H9 (cell line): ENCODE measurements at regions not wholly inside any gene's neighbourhood (a gene's known extent, or its start where the extent isn't known, plus 50 kb on each side); places are given as distances from the start of the nearest gene placed in this dataset.

Experiments used
- DNase-seq: peaks from one replicate; pipeline ENCODE4 v3.0.0-alpha.2; 2017
- H2AFZ ChIP-seq: one replicate; pipeline ENCODE4 v1.6.1; 2013; ENCODE audit warnings: mild to moderate bottlenecking, low read length, control low read depth, moderate library complexity
- H2AK5ac ChIP-seq: 2 replicates; pipeline ENCODE4 v1.6.1; 2013; ENCODE audit warnings: low read length, control low read depth, mixed read lengths; ENCODE audit not compliant: insufficient read length
- H2BK120ac ChIP-seq: one replicate; pipeline ENCODE4 v1.6.1; 2013; ENCODE audit warnings: low read depth, mild to moderate bottlenecking, low read length, control low read depth, inconsistent platforms; ENCODE audit not compliant: poor library complexity, severe bottlenecking
- H2BK12ac ChIP-seq: 2 replicates; pipeline ENCODE4 v1.6.1; 2013; ENCODE audit warnings: low read length, control low read depth, mixed read lengths, low read depth; ENCODE audit not compliant: insufficient read length
- H2BK15ac ChIP-seq: 2 replicates; pipeline ENCODE4 v1.6.1; 2013; ENCODE audit warnings: low read depth, low read length, control low read depth
- H2BK20ac ChIP-seq: one replicate; pipeline ENCODE4 v1.6.1; 2013; ENCODE audit warnings: low read depth, mild to moderate bottlenecking, low read length, control low read depth, inconsistent platforms; ENCODE audit not compliant: poor library complexity, severe bottlenecking
- H2BK5ac ChIP-seq: 2 replicates; pipeline ENCODE4 v1.6.1; 2013; ENCODE audit warnings: low read length, control low read depth, mixed read lengths; ENCODE audit not compliant: insufficient read length
- H3K14ac ChIP-seq: 2 replicates; pipeline ENCODE4 v1.6.1; 2013; ENCODE audit warnings: low read length, control low read depth; ENCODE audit not compliant: insufficient read depth
- H3K18ac ChIP-seq: 2 replicates; pipeline ENCODE4 v1.6.1; 2013; ENCODE audit warnings: low read depth, mild to moderate bottlenecking, mixed read lengths, low read length, control low read depth; ENCODE audit not compliant: insufficient read length
- H3K23ac ChIP-seq: 2 replicates; pipeline ENCODE4 v1.6.1; 2013; ENCODE audit warnings: low read length, control low read depth, mixed read lengths, low read depth; ENCODE audit not compliant: insufficient read length
- H3K23me2 ChIP-seq: 2 replicates; pipeline ENCODE4 v1.6.1; 2013; ENCODE audit warnings: low read depth, mild to moderate bottlenecking, mixed read lengths, low read length, control low read depth; ENCODE audit not compliant: insufficient read length, poor library complexity, severe bottlenecking
- H3K27ac ChIP-seq: 2 replicates; pipeline ENCODE4 v1.5.1; 2013; ENCODE audit warnings: low read length, control low read depth, mixed read lengths, low read depth; ENCODE audit not compliant: insufficient read length
- H3K27me3 ChIP-seq: 2 replicates; pipeline ENCODE4 v1.6.1; 2013; ENCODE audit warnings: low read length, control low read depth, inconsistent platforms; ENCODE audit not compliant: insufficient read depth
- H3K4ac ChIP-seq: 2 replicates; pipeline ENCODE4 v1.6.1; 2013; ENCODE audit warnings: low read depth, mild to moderate bottlenecking, control low read depth, inconsistent platforms, low read length, moderate library complexity
- H3K4me1 ChIP-seq: 2 replicates; pipeline ENCODE4 v1.6.1; 2013; ENCODE audit warnings: low read length, control low read depth, inconsistent platforms; ENCODE audit not compliant: insufficient read depth
- H3K4me2 ChIP-seq: 2 replicates; pipeline ENCODE4 v1.6.1; 2013; ENCODE audit warnings: low read length, control low read depth, mixed read lengths; ENCODE audit not compliant: insufficient read length, insufficient read depth
- H3K56ac ChIP-seq: 2 replicates; pipeline ENCODE4 v1.6.1; 2013; ENCODE audit warnings: low read depth, mild to moderate bottlenecking, mixed read lengths, low read length, control low read depth; ENCODE audit not compliant: insufficient read length
- H3K79me1 ChIP-seq: 2 replicates; pipeline ENCODE4 v1.6.1; 2013; ENCODE audit warnings: low read depth, mild to moderate bottlenecking, moderate library complexity, low read length, control low read depth, inconsistent platforms; ENCODE audit not compliant: insufficient read depth, poor library complexity, severe bottlenecking
- H3K79me2 ChIP-seq: 2 replicates; pipeline ENCODE4 v1.6.1; 2013; ENCODE audit warnings: low read length, control low read depth, inconsistent platforms; ENCODE audit not compliant: insufficient read depth
- H3K9ac ChIP-seq: 2 replicates; pipeline ENCODE4 v1.6.1; 2013; ENCODE audit warnings: low read length, control low read depth, mixed read lengths; ENCODE audit not compliant: insufficient read length; ENCODE audit errors: extremely low read depth
- H3K9me3 ChIP-seq: one replicate; pipeline ENCODE4 v1.6.1; 2013; ENCODE audit warnings: low read depth, low read length, inconsistent platforms; ENCODE audit not compliant: control insufficient read depth
- H3T11ph ChIP-seq: one replicate; pipeline ENCODE4 v1.6.1; 2013; ENCODE audit warnings: mild to moderate bottlenecking, low read length, control low read depth, inconsistent platforms
- H4K20me1 ChIP-seq: one replicate; pipeline ENCODE4 v1.6.1; 2013; ENCODE audit not compliant: control insufficient read depth, insufficient read length, insufficient read depth
- H4K5ac ChIP-seq: 2 replicates; pipeline ENCODE4 v1.6.1; 2013; ENCODE audit warnings: low read depth, mild to moderate bottlenecking, mixed read lengths, low read length, control low read depth; ENCODE audit not compliant: insufficient read length
- H4K8ac ChIP-seq: replicated peaks from 2 replicates; pipeline ENCODE4 v1.6.1; 2013; ENCODE audit warnings: low read length, control low read depth, mixed read lengths, low read depth; ENCODE audit not compliant: insufficient read length
- H4K91ac ChIP-seq: 2 replicates; pipeline ENCODE4 v1.6.1; 2013; ENCODE audit warnings: low read depth, mild to moderate bottlenecking, moderate library complexity, mixed read lengths, low read length, control low read depth; ENCODE audit not compliant: insufficient read length
- H3K27ac Mint-ChIP-seq, 3 experiments: 2 replicates in 2 of 3; 3 replicates in 1 of 3; pipeline ENCODE4 v1.8.0; 2020 to 2021; ENCODE audit warnings: mixed read lengths in 3 of 3, mild to moderate bottlenecking in 1 of 3, moderate library complexity in 1 of 3
- H3K27me3 Mint-ChIP-seq: 2 replicates; pipeline ENCODE4 v1.8.0; 2021; ENCODE audit warnings: low read depth, mild to moderate bottlenecking, moderate library complexity, mixed read lengths
- H3K36me3 Mint-ChIP-seq, 3 experiments: 2 replicates in 2 of 3; 3 replicates in 1 of 3; pipeline ENCODE4 v1.8.0; 2020 to 2021; ENCODE audit warnings: low read depth in 3 of 3, mixed read lengths in 3 of 3; ENCODE audit not compliant: insufficient read depth in 1 of 3
- H3K4me1 Mint-ChIP-seq, 2 experiments: 2 replicates each; pipeline ENCODE4 v1.8.0; 2020; ENCODE audit warnings: mixed read lengths in 2 of 2
- H3K4me3 Mint-ChIP-seq, 2 experiments: 2 replicates in 1 of 2; 3 replicates in 1 of 2; pipeline ENCODE4 v1.8.0; 2020 to 2021; ENCODE audit warnings: mild to moderate bottlenecking in 2 of 2, mixed read lengths in 2 of 2, moderate library complexity in 1 of 2
- H3K9me3 Mint-ChIP-seq, 2 experiments: 2 replicates in 1 of 2; 3 replicates in 1 of 2; pipeline ENCODE4 v1.8.0; 2020; ENCODE audit warnings: mild to moderate bottlenecking in 2 of 2, mixed read lengths in 2 of 2, moderate library complexity in 1 of 2
- CTCF ChIP-seq: fragments of 200-600 bp; sonication (generic); conservative IDR thresholded peaks from 3 replicates; pipeline ENCODE4 v1.8.0; 2021; ENCODE audit warnings: antibody characterized with exemption, mild to moderate bottlenecking

DNA sequence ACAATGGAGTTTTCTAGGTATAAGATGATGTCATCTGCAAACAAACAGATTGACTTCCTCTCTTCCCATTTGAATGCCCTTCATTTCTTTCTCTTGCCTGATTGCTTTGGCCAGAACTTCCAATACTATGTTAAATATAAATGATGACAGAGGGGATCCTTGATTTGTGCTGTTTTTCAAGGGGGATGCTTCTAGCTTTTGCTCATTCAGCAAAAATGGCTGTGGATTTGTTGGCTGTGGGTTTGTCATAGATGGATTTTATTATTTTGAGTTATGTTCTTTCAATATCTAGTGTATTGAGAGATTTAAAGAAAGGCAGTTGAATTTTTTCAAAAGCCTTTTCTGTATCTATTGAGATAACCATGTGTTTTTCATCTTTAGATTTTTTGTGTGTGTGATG, 662.4 kb upstream of the EYS start:
- H2AFZ ChIP-seq: no peak overlapping the region
- H3K27me3 ChIP-seq: peaks cover 25% of the 10 kb centered on the region; the same call in 1 of the 2 replicates
- no peak overlapping the region for H3K27ac ChIP-seq
- H4K91ac ChIP-seq: no peak overlapping the region
- no peak overlapping the region for H3K9ac ChIP-seq
- H3K4me2 ChIP-seq: no peak overlapping the region
- Mint-ChIP-seq H3K27ac (no peak overlapping the region), H3K27me3 (peaks cover 77% of the 10 kb centered on the region), H3K36me3 (peaks cover 0 to 9% (median 3%) of the 10 kb centered on the region in 3 experiments; a peak in 3 of 7 replicates), H3K4me3 (no peak overlapping the region), H3K9me3 (peaks cover 12 to 21% of the 10 kb centered on the region in 2 experiments), H3K4me1 (peaks cover 3 to 5% of the 10 kb centered on the region in 2 experiments; a peak in 3 of 4 replicates)
- no peak overlapping the region for H3K4ac ChIP-seq
- no peaks in the 10 kb centered on the region for H3K79me1 ChIP-seq
- H3K79me2 ChIP-seq: no peaks in the 10 kb centered on the region
- H2BK12ac ChIP-seq: no peak overlapping the region
- no peak overlapping the region for H3K14ac ChIP-seq
- no peak for DNase-seq
- H3K23ac ChIP-seq: no peak overlapping the region
- no peak for TF ChIP-seq CTCF
- H2BK15ac ChIP-seq: no peak overlapping the region
- no peaks in the 10 kb centered on the region for H4K20me1 ChIP-seq
- no peak overlapping the region for H2BK120ac ChIP-seq
- no peak overlapping the region for H3K18ac ChIP-seq
- H4K5ac ChIP-seq: no peak overlapping the region
- H4K8ac ChIP-seq: no peak overlapping the region
- H3T11ph ChIP-seq: no peak overlapping the region
- H3K56ac ChIP-seq: no peak overlapping the region
- no peaks in the 10 kb centered on the region for H3K9me3 ChIP-seq
- no peaks in the 10 kb centered on the region for H3K23me2 ChIP-seq
- no peaks in the 10 kb centered on the region for H3K4me1 ChIP-seq
- H2AK5ac ChIP-seq: no peak overlapping the region
- H2BK20ac ChIP-seq: no peak overlapping the region
- H2BK5ac ChIP-seq: no peak overlapping the region
